HepG2 (cell line): ENCODE measurements at regions not wholly inside any gene's neighbourhood (a gene's known extent, or its start where the extent isn't known, plus 50 kb on each side); places are given as distances from the start of the nearest gene placed in this dataset.

ENCODE experiments used
- ATAC-seq: fragments of 200-7000 bp; cut with Tn5 transposase; 3 replicates; pipeline ENCODE4 v1.9.1; 2020; ENCODE audit warnings: mild to moderate bottlenecking, moderate library complexity
- BruUV-seq: library from RNA; stranded (reverse); fragments of 400-500 nt; replicated peaks from 2 replicates; lab custom pipeline; 2021; lab: Mats Ljungman, UMichigan
- CTCF ChIA-PET: fragments of 300-600 bp; formaldehyde crosslinking; extraction: SDS; loops from one replicate; lab custom pipeline; 2021; ENCODE audit warnings: low total read pairs, inconsistent platforms, low intra/inter-chr PET ratio; lab: Yijun Ruan, JAX
- POLR2A ChIA-PET: fragments of 350-600 bp; sonication (Branson Sonifier 250); formaldehyde crosslinking; loops from one replicate; lab custom pipeline; 2020; ENCODE audit warnings: antibody characterized with exemption, inconsistent platforms; lab: Yijun Ruan, JAX
- DNase-seq: peaks from one replicate; pipeline ENCODE4 v3.0.0-alpha.2; 2015; ENCODE audit warnings: low spot score
- FAIRE-seq: peaks from 3 replicates; lab custom pipeline; 2011; peaks lifted over from hg19 to GRCh38; lab: Jason Lieb, UNC
- H2AFZ ChIP-seq: one replicate; pipeline ENCODE4 v1.6.1; 2011; ENCODE audit warnings: low read length, inconsistent platforms
- H3K27ac ChIP-seq: fragments of 300-600 bp; 3 replicates; pipeline ENCODE4 v1.8.0; 2011; ENCODE audit warnings: mixed run types, mild to moderate bottlenecking, mixed read lengths, low read length, inconsistent platforms; ENCODE audit not compliant: insufficient read depth; ENCODE audit errors: extremely low read length
- H3K27me3 ChIP-seq, 2 experiments: fragments of 200-600 bp in 1 of 2; 2 replicates in 1 of 2; 3 replicates in 1 of 2; pipeline versions ENCODE4 v1.6.0 to v1.8.0; 2011; ENCODE audit warnings: low read length in 2 of 2, mild to moderate bottlenecking in 2 of 2, moderate library complexity in 2 of 2, inconsistent platforms in 1 of 2; ENCODE audit not compliant: insufficient read depth in 2 of 2, control insufficient read depth in 1 of 2
- H3K36me3 ChIP-seq, 2 experiments: fragments of 200-600 bp in 1 of 2; replicated peaks in 1 of 2; 2 replicates in 1 of 2; 3 replicates in 1 of 2; pipeline versions ENCODE4 v1.5.1 to v1.8.0; 2011; ENCODE audit warnings: low read length in 2 of 2, inconsistent platforms in 1 of 2; ENCODE audit not compliant: insufficient read depth in 2 of 2, control insufficient read depth in 1 of 2
- H3K4me1 ChIP-seq: 2 replicates; pipeline ENCODE4 v1.5.1; 2012; ENCODE audit warnings: low read length, inconsistent platforms; ENCODE audit not compliant: insufficient read depth
- H3K4me2 ChIP-seq: 2 replicates; pipeline ENCODE4 v1.6.0; 2011; ENCODE audit warnings: low read depth, low read length, inconsistent platforms
- H3K4me3 ChIP-seq, 3 experiments: fragments of 200-600 bp in 1 of 3; sonication (generic), shearing (Covaris generic) in 1 of 3; replicated peaks in 1 of 3; 2 replicates each; pipeline ENCODE4 v1.5.1; 2011 to 2016; ENCODE audit warnings: low read length in 3 of 3, inconsistent platforms in 2 of 3, low read depth in 2 of 3, mild to moderate bottlenecking in 2 of 3, control low read depth in 1 of 3, mixed read lengths in 1 of 3; ENCODE audit not compliant: insufficient read depth in 1 of 3
- H3K79me2 ChIP-seq: one replicate; pipeline ENCODE4 v1.6.1; 2011; ENCODE audit warnings: low read length, inconsistent platforms; ENCODE audit not compliant: insufficient read depth
- H3K9ac ChIP-seq: 2 replicates; pipeline ENCODE4 v1.6.0; 2011; ENCODE audit warnings: mild to moderate bottlenecking, low read depth, low read length, inconsistent platforms; ENCODE audit not compliant: insufficient read depth
- H3K9me3 ChIP-seq: 2 replicates; pipeline ENCODE4 v1.5.1; 2012; ENCODE audit warnings: mild to moderate bottlenecking, low read length
- H4K20me1 ChIP-seq: 2 replicates; pipeline ENCODE4 v1.6.0; 2011; ENCODE audit warnings: inconsistent platforms, mild to moderate bottlenecking, low read length, moderate library complexity; ENCODE audit not compliant: insufficient read depth
- ADNP ChIP-seq: sonication (generic); formaldehyde crosslinking; IDR thresholded peaks from 2 replicates; pipeline ENCODE4 v1.4.0; 2020; ENCODE audit warnings: missing genetic modification reagents
- ARID4A ChIP-seq: sonication (generic); formaldehyde crosslinking; IDR thresholded peaks from 2 replicates; pipeline ENCODE4 v1.5.0; 2020; ENCODE audit warnings: mild to moderate bottlenecking, missing genetic modification reagents, borderline replicate concordance
- ATF3 ChIP-seq: sonication (generic); formaldehyde crosslinking; IDR thresholded peaks from 2 replicates; pipeline ENCODE4 v1.4.0; 2020; ENCODE audit warnings: missing genetic modification reagents
- DBP ChIP-seq: sonication (generic); formaldehyde crosslinking; IDR thresholded peaks from 2 replicates; pipeline ENCODE4 v1.4.0; 2020; ENCODE audit warnings: missing genetic modification reagents; ENCODE audit errors: not compliant biosample characterization
- GRHL1 ChIP-seq: sonication (generic); formaldehyde crosslinking; conservative IDR thresholded peaks from 2 replicates; pipeline ENCODE4 v1.8.0; 2022; ENCODE audit warnings: missing genetic modification reagents
- KAT2B ChIP-seq: fragments of 150-350 bp; IDR thresholded peaks from 2 replicates; pipeline ENCODE4 v1.6.1; 2014; ENCODE audit warnings: low read depth, low read length, borderline replicate concordance
- PHF20 ChIP-seq: sonication (generic); formaldehyde crosslinking; IDR thresholded peaks from 2 replicates; pipeline ENCODE4 v1.5.0; 2020; ENCODE audit warnings: mild to moderate bottlenecking, missing genetic modification reagents
- SOX13 ChIP-seq, 3 experiments: fragments of 450-650 bp in 1 of 3; sonication (generic) in 1 of 3; formaldehyde crosslinking in 1 of 3; IDR thresholded peaks in 2 of 3; conservative IDR thresholded peaks in 1 of 3; 2 replicates each; pipeline versions ENCODE4 v1.5.0 to v1.6.1; 2016 to 2020; ENCODE audit warnings: antibody characterized with exemption in 1 of 3, mild to moderate bottlenecking in 1 of 3, missing compliant biosample characterization in 1 of 3, missing genetic modification reagents in 1 of 3, moderate library complexity in 1 of 3
- TIGD3 ChIP-seq: sonication (generic); formaldehyde crosslinking; IDR thresholded peaks from 2 replicates; pipeline ENCODE4 v1.5.1; 2020; ENCODE audit warnings: mild to moderate bottlenecking, missing genetic modification reagents, borderline replicate concordance
- TOE1 ChIP-seq: sonication (generic); formaldehyde crosslinking; IDR thresholded peaks from 2 replicates; pipeline ENCODE4 v1.4.0; 2020; ENCODE audit warnings: mild to moderate bottlenecking, missing genetic modification reagents
- ZFP82 ChIP-seq: sonication (generic); formaldehyde crosslinking; IDR thresholded peaks from 2 replicates; pipeline ENCODE4 v1.5.1; 2020; ENCODE audit warnings: mild to moderate bottlenecking, missing genetic modification reagents, borderline replicate concordance
- ZSCAN5A ChIP-seq: sonication (generic); formaldehyde crosslinking; IDR thresholded peaks from 2 replicates; pipeline ENCODE4 v1.8.0; 2022; ENCODE audit warnings: mild to moderate bottlenecking, missing genetic modification reagents, borderline replicate concordance
- WGBS: methylation state at CpG from one replicate; pipeline ENCODE4 v1.1.6; 2017; ENCODE audit warnings: low lambda C conversion rate; 5-methylcytosine and 5-hydroxymethylcytosine counted together
- in situ Hi-C: cut with HindIII; loops from 2 replicates; pipeline ENCODE4 v1.10.0; 2017; ENCODE audit warnings: low pct_unique_long_range_greater_than_20kb; ENCODE audit not compliant: extremely low pct_ligation_motif_present
- intact Hi-C: fragments of 100-400 bp; cut with micrococcal nuclease; formaldehyde crosslinking; loops from one replicate; pipeline ENCODE4 v1.10.0; 2022; ENCODE audit not compliant: unreplicated experiment

GRCh38 chr2:107338571-107338970, 452.6 kb upstream of the ST6GAL2 start:
- no peak overlapping the region for H3K27ac ChIP-seq
- no peaks in the 10 kb centered on the region for H3K79me2 ChIP-seq
- no peaks in the 10 kb centered on the region for H4K20me1 ChIP-seq
- H3K9ac ChIP-seq, result no peak overlapping the region
- H3K4me2 ChIP-seq, result no peak overlapping the region
- no peaks in the 10 kb centered on the region for H3K4me1 ChIP-seq
- POLR2A ChIA-PET, result no interaction called here
- no peaks in the 10 kb centered on the region for H3K36me3 ChIP-seq
- no peak overlapping the region for H3K4me3 ChIP-seq
- in situ Hi-C loops, result no loop called here
- intact Hi-C loops, result no loop called here
- FAIRE-seq, result no peak
- CTCF ChIA-PET, result no interaction called here
- WGBS, result 5% methylated on average over 6 of the region's 6 CpGs
- H2AFZ ChIP-seq, result no peak overlapping the region
- DNase-seq, result no peak
- TF ChIP-seq ADNP (CRISPR knock-in tag) (no peak), GRHL1 (no peak), ZFP82 (CRISPR knock-in tag) (no peak), ATF3 (CRISPR knock-in tag) (no peak), TOE1 (CRISPR knock-in tag) (no peak), ARID4A (CRISPR knock-in tag) (no peak), DBP (CRISPR knock-in tag) (no peak), KAT2B (no peak), PHF20 (CRISPR knock-in tag) (no peak), ZSCAN5A (no peak), TIGD3 (CRISPR knock-in tag) (no peak), SOX13 (IDR thresholded peaks at IDR 0.05) (no peak), SOX13 (CRISPR knock-in tag; conservative IDR thresholded peaks at IDR 0.05 in 1 of 2, IDR thresholded peaks at IDR 0.05 in 1 of 2) (no peak)
- no peaks in the 10 kb centered on the region for H3K27me3 ChIP-seq
- BruUV-seq, result no TSS peak
- H3K9me3 ChIP-seq, result peaks cover 31% of the 10 kb centered on the region
- no peak for ATAC-seq
